Astrocyte (in vitro differentiated cells and primary cell): ENCODE measurements at regions not wholly inside any gene's neighbourhood (a gene's known extent, or its start where the extent isn't known, plus 50 kb on each side); places are given as distances from the start of the nearest gene placed in this dataset.
"Not testable (repeated sequence)": the region's sequence is repeated elsewhere in the genome, so short reads cannot be mapped to it uniquely, and the experiment has no call there.

Source experiments
- DNase-seq: peaks from one replicate; pipeline ENCODE4 v3.0.0-alpha.2; 2010; ENCODE audit warnings: low read depth
- FAIRE-seq: peaks from 2 replicates; lab custom pipeline; 2011; peaks lifted over from hg19 to GRCh38; lab: Jason Lieb, UNC
- H2AFZ ChIP-seq: 2 replicates; pipeline ENCODE4 v1.6.0; 2012; ENCODE audit warnings: low read depth, low read length, inconsistent platforms
- H3K27ac ChIP-seq: 2 replicates; pipeline ENCODE4 v1.5.1; 2011; ENCODE audit warnings: low read depth, low read length, inconsistent platforms
- H3K27me3 ChIP-seq: 2 replicates; pipeline ENCODE4 v1.6.0; 2011; ENCODE audit warnings: low read length, inconsistent platforms; ENCODE audit not compliant: insufficient read depth
- H3K36me3 ChIP-seq: 2 replicates; pipeline ENCODE4 v1.5.1; 2011; ENCODE audit warnings: low read length, inconsistent platforms; ENCODE audit not compliant: insufficient read depth
- H3K4me1 ChIP-seq: 2 replicates; pipeline ENCODE4 v1.5.1; 2011; ENCODE audit warnings: low read length, inconsistent platforms; ENCODE audit not compliant: insufficient read depth
- H3K4me2 ChIP-seq: 2 replicates; pipeline ENCODE4 v1.6.0; 2012; ENCODE audit warnings: low read length, inconsistent platforms
- H3K4me3 ChIP-seq: 2 replicates; pipeline ENCODE4 v1.5.1; 2011; ENCODE audit warnings: low read depth, mild to moderate bottlenecking, low read length, inconsistent platforms; ENCODE audit not compliant: insufficient read depth
- H3K79me2 ChIP-seq: 2 replicates; pipeline ENCODE4 v1.6.0; 2012; ENCODE audit warnings: mild to moderate bottlenecking, low read length, inconsistent platforms; ENCODE audit not compliant: insufficient read depth
- H3K9ac ChIP-seq: 2 replicates; pipeline ENCODE4 v1.6.0; 2012; ENCODE audit warnings: mild to moderate bottlenecking, low read length, inconsistent platforms
- H3K9me3 ChIP-seq: 2 replicates; pipeline ENCODE4 v1.5.1; 2012; ENCODE audit warnings: low read depth, mild to moderate bottlenecking, low read length, inconsistent platforms; ENCODE audit not compliant: insufficient read depth
- H4K20me1 ChIP-seq: 2 replicates; pipeline ENCODE4 v1.6.0; 2012; ENCODE audit warnings: low read length, inconsistent platforms; ENCODE audit not compliant: insufficient read depth
- H3K27ac Mint-ChIP-seq: one replicate; pipeline ENCODE4 v1.8.0; 2021; ENCODE audit warnings: mild to moderate bottlenecking, mixed read lengths; ENCODE audit not compliant: unreplicated experiment
- H3K27me3 Mint-ChIP-seq: one replicate; pipeline ENCODE4 v1.8.0; 2021; ENCODE audit warnings: low read depth, mixed read lengths; ENCODE audit not compliant: unreplicated experiment
- H3K36me3 Mint-ChIP-seq: one replicate; pipeline ENCODE4 v1.8.0; 2021; ENCODE audit warnings: low read depth, mixed read lengths; ENCODE audit not compliant: unreplicated experiment
- H3K4me1 Mint-ChIP-seq: one replicate; pipeline ENCODE4 v1.8.0; 2021; ENCODE audit warnings: low read depth, mixed read lengths; ENCODE audit not compliant: unreplicated experiment
- H3K4me3 Mint-ChIP-seq: one replicate; pipeline ENCODE4 v1.8.0; 2021; ENCODE audit warnings: mild to moderate bottlenecking, moderate library complexity, mixed read lengths; ENCODE audit not compliant: unreplicated experiment
- H3K9me3 Mint-ChIP-seq: one replicate; pipeline ENCODE4 v1.8.0; 2021; ENCODE audit warnings: mild to moderate bottlenecking, mixed read lengths; ENCODE audit not compliant: unreplicated experiment
- EZH2 ChIP-seq: IDR thresholded peaks from 2 replicates; pipeline ENCODE4 v1.6.1; 2012; ENCODE audit warnings: mild to moderate bottlenecking, low read length, inconsistent platforms; ENCODE audit not compliant: insufficient read depth
- TF ChIP-seq, protein P1 (sequence below): IDR thresholded peaks from 2 replicates; pipeline ENCODE4 v1.5.1; 2011; ENCODE audit warnings: low read depth, mild to moderate bottlenecking, inconsistent platforms, low read length, moderate library complexity; ENCODE audit not compliant: insufficient read depth

DNA sequence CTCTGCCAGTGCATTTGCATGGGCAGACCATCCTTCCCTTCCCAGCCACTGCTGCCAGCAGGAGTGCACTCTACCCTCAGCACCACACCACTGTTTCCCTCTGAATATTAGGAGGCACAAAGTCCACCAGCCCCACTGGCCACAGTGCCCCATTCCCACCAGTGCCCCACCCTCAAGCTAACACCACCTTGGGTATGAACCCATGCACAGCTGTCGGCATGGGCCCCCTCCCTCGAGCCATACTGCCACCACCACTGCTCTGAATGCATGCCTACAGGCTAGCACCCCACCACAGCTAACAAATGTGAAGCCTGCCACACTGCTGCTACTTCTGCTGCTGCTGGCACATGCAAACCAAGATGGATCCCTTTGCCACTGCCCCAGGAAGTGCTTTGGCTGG lies 810.4 kb downstream of the TRAM1L1 start:
- H3K9me3 Mint-ChIP-seq: no peaks in the 10 kb centered on the region
- no peaks in the 10 kb centered on the region for H3K27me3 Mint-ChIP-seq
- H4K20me1 ChIP-seq: no peaks in the 10 kb centered on the region
- H3K36me3 Mint-ChIP-seq: no peaks in the 10 kb centered on the region
- no peaks in the 10 kb centered on the region for H3K4me1 Mint-ChIP-seq
- no peak overlapping the region for H3K4me2 ChIP-seq
- no peak overlapping the region for H3K4me3 Mint-ChIP-seq
- no peaks in the 10 kb centered on the region for H3K9me3 ChIP-seq
- no peak for FAIRE-seq
- no peak overlapping the region for H3K27ac Mint-ChIP-seq
- H3K27me3 ChIP-seq: no peaks in the 10 kb centered on the region
- H2AFZ ChIP-seq: no peak overlapping the region
- no peaks in the 10 kb centered on the region for H3K36me3 ChIP-seq
- H3K4me3 ChIP-seq: no peak overlapping the region
- H3K79me2 ChIP-seq: no peaks in the 10 kb centered on the region
- H3K27ac ChIP-seq: no peak overlapping the region
- H3K9ac ChIP-seq: no peak overlapping the region
- no peak for DNase-seq
- no peaks in the 10 kb centered on the region for H3K4me1 ChIP-seq
- TF ChIP-seq, protein P1, sequence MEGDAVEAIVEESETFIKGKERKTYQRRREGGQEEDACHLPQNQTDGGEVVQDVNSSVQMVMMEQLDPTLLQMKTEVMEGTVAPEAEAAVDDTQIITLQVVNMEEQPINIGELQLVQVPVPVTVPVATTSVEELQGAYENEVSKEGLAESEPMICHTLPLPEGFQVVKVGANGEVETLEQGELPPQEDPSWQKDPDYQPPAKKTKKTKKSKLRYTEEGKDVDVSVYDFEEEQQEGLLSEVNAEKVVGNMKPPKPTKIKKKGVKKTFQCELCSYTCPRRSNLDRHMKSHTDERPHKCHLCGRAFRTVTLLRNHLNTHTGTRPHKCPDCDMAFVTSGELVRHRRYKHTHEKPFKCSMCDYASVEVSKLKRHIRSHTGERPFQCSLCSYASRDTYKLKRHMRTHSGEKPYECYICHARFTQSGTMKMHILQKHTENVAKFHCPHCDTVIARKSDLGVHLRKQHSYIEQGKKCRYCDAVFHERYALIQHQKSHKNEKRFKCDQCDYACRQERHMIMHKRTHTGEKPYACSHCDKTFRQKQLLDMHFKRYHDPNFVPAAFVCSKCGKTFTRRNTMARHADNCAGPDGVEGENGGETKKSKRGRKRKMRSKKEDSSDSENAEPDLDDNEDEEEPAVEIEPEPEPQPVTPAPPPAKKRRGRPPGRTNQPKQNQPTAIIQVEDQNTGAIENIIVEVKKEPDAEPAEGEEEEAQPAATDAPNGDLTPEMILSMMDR: no peak
- no peak for TF ChIP-seq EZH2

DNA sequence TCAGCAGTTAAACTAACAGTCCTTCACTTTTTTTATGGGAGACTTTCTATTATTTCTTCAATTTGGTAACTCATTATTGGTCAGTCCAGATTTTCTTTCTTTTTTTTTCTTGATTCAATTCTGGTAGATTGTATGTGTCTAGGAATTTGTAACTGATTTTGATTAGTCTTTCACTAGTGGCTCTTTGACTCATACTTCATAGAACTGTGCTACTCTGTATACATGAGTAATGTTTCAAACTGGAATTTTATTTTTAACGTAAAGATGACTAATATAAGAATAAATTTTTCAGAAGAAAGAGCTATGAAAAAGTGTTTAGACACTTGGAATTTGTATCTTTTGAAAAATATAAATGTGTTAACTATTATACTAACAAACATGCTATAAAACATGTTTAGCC lies 813.0 kb downstream of the TRAM1L1 start:
- H2AFZ ChIP-seq: no peak overlapping the region
- H3K27ac ChIP-seq: no peak overlapping the region
- H3K4me1 Mint-ChIP-seq: no peaks in the 10 kb centered on the region
- DNase-seq: no peak
- H3K9ac ChIP-seq: no peak overlapping the region
- TF ChIP-seq EZH2: no peak
- TF ChIP-seq, protein P1: no peak
- no peak overlapping the region for H3K4me3 Mint-ChIP-seq
- no peaks in the 10 kb centered on the region for H3K79me2 ChIP-seq
- no peak overlapping the region for H3K27ac Mint-ChIP-seq
- no peaks in the 10 kb centered on the region for H3K9me3 ChIP-seq
- H3K36me3 Mint-ChIP-seq: no peaks in the 10 kb centered on the region
- H3K4me3 ChIP-seq: no peak overlapping the region
- no peaks in the 10 kb centered on the region for H3K4me1 ChIP-seq
- H3K9me3 Mint-ChIP-seq: no peaks in the 10 kb centered on the region
- no peak overlapping the region for H3K4me2 ChIP-seq
- no peaks in the 10 kb centered on the region for H4K20me1 ChIP-seq
- no peak for FAIRE-seq
- no peaks in the 10 kb centered on the region for H3K36me3 ChIP-seq
- H3K27me3 Mint-ChIP-seq: no peaks in the 10 kb centered on the region
- no peaks in the 10 kb centered on the region for H3K27me3 ChIP-seq

DNA sequence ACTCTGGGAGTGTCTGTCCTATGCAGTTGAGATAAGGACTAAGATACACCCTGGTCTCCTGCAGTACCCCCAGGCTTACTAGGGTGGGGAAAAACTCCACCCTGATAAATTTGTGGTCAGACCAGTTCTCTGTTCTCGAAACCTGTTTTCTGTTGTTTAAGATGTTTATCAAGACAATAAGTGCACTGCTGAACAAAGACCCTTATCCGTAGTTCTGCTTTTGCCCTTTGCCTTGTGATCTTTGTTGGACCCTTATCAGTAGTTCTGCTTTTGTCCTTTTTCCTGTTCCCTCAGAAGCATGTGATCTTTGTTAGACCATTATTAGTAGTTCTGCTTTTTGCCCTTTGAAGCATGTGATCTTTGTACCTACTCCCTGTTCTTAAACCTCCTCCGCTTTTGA lies 824.4 kb downstream of the TRAM1L1 start:
- H3K27ac Mint-ChIP-seq, H3K36me3 ChIP-seq, H3K4me3 Mint-ChIP-seq, H3K4me1 ChIP-seq, H3K9ac ChIP-seq, H3K4me3 ChIP-seq, H3K9me3 Mint-ChIP-seq, H3K4me1 Mint-ChIP-seq, H3K4me2 ChIP-seq, DNase-seq, H3K9me3 ChIP-seq, FAIRE-seq, H3K27me3 Mint-ChIP-seq, H4K20me1 ChIP-seq, H3K27ac ChIP-seq, H3K79me2 ChIP-seq, H3K36me3 Mint-ChIP-seq, H2AFZ ChIP-seq, H3K27me3 ChIP-seq: not testable (repeated sequence)
